GM12878 (cell line): ENCODE measurements at regions not wholly inside any gene's neighbourhood (a gene's known extent, or its start where the extent isn't known, plus 50 kb on each side); places are given as distances from the start of the nearest gene placed in this dataset.

Experiments
- ATAC-seq: fragments of 200-7000 bp; cut with Tn5 transposase; 3 replicates; pipeline ENCODE4 v1.9.1; 2020; ENCODE audit warnings: mild to moderate bottlenecking, moderate library complexity
- BruUV-seq: library from RNA; stranded (reverse); fragments of 400-500 nt; replicated peaks from 2 replicates; lab custom pipeline; 2021; lab: Mats Ljungman, UMichigan
- CTCF ChIA-PET: fragments of 300-600 bp; sonication (Branson Sonifier 250); formaldehyde crosslinking; extraction: SDS; loops from one replicate; lab custom pipeline; 2021; ENCODE audit warnings: inconsistent platforms; lab: Yijun Ruan, JAX
- POLR2A ChIA-PET: fragments of 350-600 bp; formaldehyde crosslinking; extraction: SDS; loops from one replicate; lab custom pipeline; 2021; ENCODE audit warnings: inconsistent platforms; lab: Charles Lee
- RAD21 ChIA-PET: fragments of 300-600 bp; sonication (Branson Sonifier 250); formaldehyde crosslinking; loops from one replicate; lab custom pipeline; 2023; ENCODE audit warnings: antibody characterized with exemption; ENCODE audit not compliant: unreplicated experiment; lab: Charles Lee
- SMC1A ChIA-PET: fragments of 300-600 bp; sonication (Branson Sonifier 250); formaldehyde crosslinking; loops from one replicate; lab custom pipeline; 2023; ENCODE audit not compliant: unreplicated experiment, uncharacterized antibody; lab: Charles Lee
- DNase-seq: peaks from one replicate; pipeline ENCODE4 v3.0.0-alpha.2; 2011; ENCODE audit warnings: low read depth, low spot score
- FAIRE-seq: peaks from 3 replicates; lab custom pipeline; 2011; peaks lifted over from hg19 to GRCh38; lab: Jason Lieb, UNC
- H2AFZ ChIP-seq: 2 replicates; pipeline ENCODE4 v1.6.0; 2011; ENCODE audit warnings: low read depth, low read length, control low read depth; ENCODE audit not compliant: control insufficient read depth
- H3K27ac ChIP-seq: 2 replicates; pipeline ENCODE4 v1.5.1; 2011; ENCODE audit warnings: control low read depth; ENCODE audit not compliant: control insufficient read depth, insufficient read depth
- H3K27me3 ChIP-seq, 2 experiments: replicated peaks in 1 of 2; 2 replicates each; pipeline versions ENCODE4 v1.6.0 to v1.6.1; 2011; ENCODE audit warnings: low read length in 1 of 2; ENCODE audit not compliant: control insufficient read depth in 2 of 2, insufficient read depth in 2 of 2
- H3K36me3 ChIP-seq, 2 experiments: 2 replicates each; pipeline ENCODE4 v1.5.1; 2011; ENCODE audit warnings: low read length in 1 of 2; ENCODE audit not compliant: control insufficient read depth in 2 of 2, insufficient read depth in 2 of 2
- H3K4me1 ChIP-seq: 2 replicates; pipeline ENCODE4 v1.6.1; 2011; ENCODE audit warnings: mild to moderate bottlenecking, low read length, moderate library complexity, mixed read lengths; ENCODE audit not compliant: control insufficient read depth, insufficient read depth
- H3K4me2 ChIP-seq: 2 replicates; pipeline ENCODE4 v1.6.0; 2011; ENCODE audit warnings: control low read depth; ENCODE audit not compliant: control insufficient read depth, insufficient read depth
- H3K4me3 ChIP-seq: fragments of 200-600 bp; sonication (generic); 2 replicates; pipeline ENCODE4 v1.5.1; 2016
- H3K79me2 ChIP-seq: 2 replicates; pipeline ENCODE4 v1.6.0; 2011; ENCODE audit warnings: low read length; ENCODE audit not compliant: control insufficient read depth, insufficient read depth
- H3K9ac ChIP-seq: 2 replicates; pipeline ENCODE4 v1.8.0; 2011; ENCODE audit warnings: low read length, control low read depth, mixed read lengths; ENCODE audit not compliant: control insufficient read depth, insufficient read depth
- H3K9me3 ChIP-seq: replicated peaks from 3 replicates; pipeline ENCODE4 v1.5.1; 2011; ENCODE audit warnings: mild to moderate bottlenecking, low read length; ENCODE audit not compliant: control insufficient read depth, insufficient read depth
- H4K20me1 ChIP-seq: 2 replicates; pipeline ENCODE4 v1.6.0; 2011; ENCODE audit not compliant: control insufficient read depth, insufficient read depth
- ETV6 ChIP-seq, 2 experiments: fragments of 450-650 bp in 1 of 2; IDR thresholded peaks in 1 of 2; conservative IDR thresholded peaks in 1 of 2; 2 replicates each; pipeline ENCODE4 v1.6.1; 2014; ENCODE audit warnings: antibody characterized with exemption in 1 of 2, borderline replicate concordance in 1 of 2, low read depth in 1 of 2, mild to moderate bottlenecking in 1 of 2, moderate library complexity in 1 of 2
- KAT2A ChIP-seq: conservative IDR thresholded peaks from 2 replicates; pipeline ENCODE4 v1.6.1; 2011; ENCODE audit warnings: low read depth, low read length; ENCODE audit not compliant: control insufficient read depth
- NKRF ChIP-seq: fragments of 450-650 bp; conservative IDR thresholded peaks from 2 replicates; pipeline ENCODE4 v1.6.1; 2017; ENCODE audit warnings: mild to moderate bottlenecking, moderate library complexity
- NR2C2 ChIP-seq: IDR thresholded peaks from 2 replicates; pipeline ENCODE4 v1.6.1; 2011; ENCODE audit warnings: borderline replicate concordance, low read depth; ENCODE audit not compliant: control insufficient read depth, insufficient read length
- SUPT20H ChIP-seq: IDR thresholded peaks from 2 replicates; pipeline ENCODE4 v1.6.1; 2011; ENCODE audit warnings: low read depth, mild to moderate bottlenecking, low read length, moderate library complexity, borderline replicate concordance; ENCODE audit not compliant: control insufficient read depth
- TCF12 ChIP-seq: IDR thresholded peaks from 2 replicates; pipeline ENCODE4 v1.6.1; 2011; ENCODE audit warnings: low read depth, mild to moderate bottlenecking, low read length
- YY1 ChIP-seq: IDR thresholded peaks from 2 replicates; pipeline ENCODE4 v1.6.1; 2011; ENCODE audit warnings: low read depth, mild to moderate bottlenecking, low read length
- ZBED1 ChIP-seq: IDR thresholded peaks from 2 replicates; pipeline ENCODE4 v1.6.1; 2016; ENCODE audit warnings: borderline replicate concordance
- ZNF217 ChIP-seq: fragments of 450-650 bp; IDR thresholded peaks from 2 replicates; pipeline ENCODE4 v1.6.1; 2017; ENCODE audit warnings: antibody characterized with exemption, mild to moderate bottlenecking
- WGBS: methylation state at CpG from one replicate; pipeline ENCODE4 v1.1.6; 2016; ENCODE audit warnings: low lambda C conversion rate; ENCODE audit not compliant: insufficient replicate concordance, insufficient coverage; ENCODE audit errors: missing lambda C conversion rate; 5-methylcytosine and 5-hydroxymethylcytosine counted together
- in situ Hi-C: fragments of 300-500 bp; cut with MboI; formaldehyde crosslinking; loops from 9 replicates; pipeline ENCODE4 v1.14.3; 2018; ENCODE audit warnings: mixed read lengths
- intact Hi-C: fragments of 100-400 bp; cut with micrococcal nuclease; formaldehyde crosslinking; loops from one replicate; pipeline ENCODE4 v1.14.2; 2022; ENCODE audit not compliant: unreplicated experiment
- TF ChIP-seq, protein P1 (sequence below): fragments of 150-350 bp; IDR thresholded peaks from 2 replicates; pipeline ENCODE4 v1.6.1; 2014; ENCODE audit warnings: mild to moderate bottlenecking, low read depth, low read length

- H3K4me2 ChIP-seq = no peak overlapping the region
- H3K4me3 ChIP-seq = no peak overlapping the region
- WGBS = 0% methylated on average over 1 of the region's 1 CpG
- H3K36me3 ChIP-seq = no peaks in the 10 kb centered on the region
- no peak for TF ChIP-seq ZNF217
- TF ChIP-seq SUPT20H = no peak
- TF ChIP-seq NR2C2 = no peak
- TF ChIP-seq KAT2A = no peak
- TF ChIP-seq TCF12 = no peak
- TF ChIP-seq ZBED1 = no peak
- no peak for TF ChIP-seq ETV6 (conservative IDR thresholded peaks at IDR 0.05 in 1 of 2, IDR thresholded peaks at IDR 0.05 in 1 of 2; ENCODE audit: borderline replicate concordance in 1 of 2, low read depth in 1 of 2)
- TF ChIP-seq, protein P1, sequence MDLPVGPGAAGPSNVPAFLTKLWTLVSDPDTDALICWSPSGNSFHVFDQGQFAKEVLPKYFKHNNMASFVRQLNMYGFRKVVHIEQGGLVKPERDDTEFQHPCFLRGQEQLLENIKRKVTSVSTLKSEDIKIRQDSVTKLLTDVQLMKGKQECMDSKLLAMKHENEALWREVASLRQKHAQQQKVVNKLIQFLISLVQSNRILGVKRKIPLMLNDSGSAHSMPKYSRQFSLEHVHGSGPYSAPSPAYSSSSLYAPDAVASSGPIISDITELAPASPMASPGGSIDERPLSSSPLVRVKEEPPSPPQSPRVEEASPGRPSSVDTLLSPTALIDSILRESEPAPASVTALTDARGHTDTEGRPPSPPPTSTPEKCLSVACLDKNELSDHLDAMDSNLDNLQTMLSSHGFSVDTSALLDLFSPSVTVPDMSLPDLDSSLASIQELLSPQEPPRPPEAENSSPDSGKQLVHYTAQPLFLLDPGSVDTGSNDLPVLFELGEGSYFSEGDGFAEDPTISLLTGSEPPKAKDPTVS = no peak
- no peak for TF ChIP-seq YY1
- no peak for TF ChIP-seq NKRF
- H2AFZ ChIP-seq = no peak overlapping the region
- no peaks in the 10 kb centered on the region for H3K9me3 ChIP-seq
- in situ Hi-C loops = no loop called here
- FAIRE-seq = no peak
- CTCF ChIA-PET = interaction anchor here (0.9 kb wide), 1 partner anchor 33 kb away, joined by 3 read pairs; no protein-coding TSS in a partner anchor
- no TSS peak for BruUV-seq
- SMC1A ChIA-PET = no interaction called here
- no peaks in the 10 kb centered on the region for H3K4me1 ChIP-seq
- H4K20me1 ChIP-seq = no peaks in the 10 kb centered on the region
- ATAC-seq = no peak
- DNase-seq = no peak
- RAD21 ChIA-PET = no interaction called here
- intact Hi-C loops = no loop called here
- no peak overlapping the region for H3K9ac ChIP-seq
- H3K79me2 ChIP-seq = no peaks in the 10 kb centered on the region
- no peaks in the 10 kb centered on the region for H3K27me3 ChIP-seq
- no peak overlapping the region for H3K27ac ChIP-seq
- POLR2A ChIA-PET = no interaction called here
These were observed 54.5 kb upstream of the NUDT12 start for GRCh38 chr5:103617090-103617489.
